ENCODE measurements at regions not wholly inside any gene's neighbourhood (a gene's known extent, or its start where the extent isn't known, plus 50 kb on each side); places are given as distances from the start of the nearest gene placed in this dataset.

- TF ChIP-seq CTCF (IDR thresholded peaks at IDR 0.05) (no peak), POLR2A (IDR thresholded peaks at IDR 0.05) (no peak)
Observed at GRCh38 chr16:87074641-87075318, 242.4 kb downstream of the C16orf95 start.
